CD14-positive monocyte (primary cell): ENCODE measurements at regions not wholly inside any gene's neighbourhood (a gene's known extent, or its start where the extent isn't known, plus 50 kb on each side); places are given as distances from the start of the nearest gene placed in this dataset.

Experiments used
- DNase-seq, 3 donors: peaks; one replicate each; pipeline ENCODE4 v3.0.0-alpha.2; 2011 to 2022
- H2AFZ ChIP-seq: 2 replicates; pipeline ENCODE4 v1.6.0; 2012; ENCODE audit warnings: mild to moderate bottlenecking, low read depth, low read length, inconsistent platforms; ENCODE audit not compliant: insufficient read depth, poor library complexity, severe bottlenecking
- H3K27ac ChIP-seq, 2 donors: 1 replicate in 1 of 2; 2 replicates in 1 of 2; pipeline ENCODE4 v1.5.1; 2012 to 2013; ENCODE audit warnings: low read length in 2 of 2, control low read depth in 1 of 2, inconsistent platforms in 1 of 2, low read depth in 1 of 2, mild to moderate bottlenecking in 1 of 2
- H3K27me3 ChIP-seq, 2 donors: one replicate each; pipeline versions ENCODE4 v1.6.0 to v1.6.1; 2011 to 2013; ENCODE audit warnings: low read length in 2 of 2; ENCODE audit not compliant: control insufficient read depth in 2 of 2, insufficient read depth in 2 of 2
- H3K36me3 ChIP-seq, 2 donors: replicated peaks in 1 of 2; 1 replicate in 1 of 2; 2 replicates in 1 of 2; pipeline versions ENCODE4 v1.5.1 to v1.6.1; 2012 to 2013; ENCODE audit warnings: low read length in 2 of 2, control low read depth in 1 of 2, inconsistent platforms in 1 of 2, mild to moderate bottlenecking in 1 of 2; ENCODE audit not compliant: insufficient read depth in 2 of 2, control insufficient read depth in 1 of 2
- H3K4me1 ChIP-seq, 2 donors: 1 replicate in 1 of 2; 2 replicates in 1 of 2; pipeline versions ENCODE4 v1.5.1 to v1.6.1; 2012 to 2013; ENCODE audit warnings: low read length in 2 of 2, control low read depth in 1 of 2, inconsistent platforms in 1 of 2, mild to moderate bottlenecking in 1 of 2, moderate library complexity in 1 of 2; ENCODE audit not compliant: insufficient read depth in 2 of 2, control insufficient read depth in 1 of 2
- H3K4me2 ChIP-seq: replicated peaks from 2 replicates; pipeline ENCODE3; 2012; ENCODE audit warnings: low read length, moderate library complexity, mild to moderate bottlenecking; ENCODE audit not compliant: poor library complexity, severe bottlenecking; ENCODE audit errors: extremely low read depth
- H3K4me3 ChIP-seq, 3 experiments: fragments of 200-600 bp in 1 of 3; sonication (generic) in 1 of 3; replicated peaks in 1 of 3; 1 replicate in 2 of 3; 2 replicates in 1 of 3; pipeline ENCODE4 v1.5.1; 2011 to 2013; ENCODE audit warnings: low read length in 3 of 3, mild to moderate bottlenecking in 3 of 3, control low read depth in 2 of 3, low read depth in 2 of 3, inconsistent platforms in 1 of 3, moderate library complexity in 1 of 3
- H3K79me2 ChIP-seq: 2 replicates; pipeline ENCODE4 v1.6.0; 2012; ENCODE audit warnings: mild to moderate bottlenecking, control low read depth, inconsistent platforms, low read length, moderate library complexity; ENCODE audit not compliant: insufficient read depth
- H3K9ac ChIP-seq: 2 replicates; pipeline ENCODE4 v1.6.0; 2017; ENCODE audit warnings: low read length, mild to moderate bottlenecking; ENCODE audit not compliant: insufficient read depth, poor library complexity, severe bottlenecking
- H3K9me3 ChIP-seq, 2 donors: replicated peaks in 1 of 2; 1 replicate in 1 of 2; 2 replicates in 1 of 2; pipeline versions ENCODE4 v1.5.1 to v1.6.1; 2012 to 2013; ENCODE audit warnings: low read length in 2 of 2, control low read depth in 1 of 2; ENCODE audit not compliant: control insufficient read depth in 1 of 2, insufficient read depth in 1 of 2
- H4K20me1 ChIP-seq: 2 replicates; pipeline ENCODE4 v1.6.0; 2012; ENCODE audit warnings: mild to moderate bottlenecking, low read length, control low read depth, moderate library complexity; ENCODE audit not compliant: insufficient read depth
- H3K27ac Mint-ChIP-seq, 7 donors: one replicate each; pipeline ENCODE4 v1.8.0; 2020; ENCODE audit warnings: mild to moderate bottlenecking in 7 of 7, mixed read lengths in 7 of 7, moderate library complexity in 6 of 7, inconsistent platforms in 2 of 7
- H3K27me3 Mint-ChIP-seq, 3 donors: one replicate each; pipeline ENCODE4 v1.8.0; 2021 to 2022; ENCODE audit warnings: low read depth in 3 of 3, mild to moderate bottlenecking in 3 of 3, mixed read lengths in 3 of 3, moderate library complexity in 3 of 3, inconsistent platforms in 1 of 3
- H3K36me3 Mint-ChIP-seq, 2 donors: one replicate each; pipeline ENCODE4 v1.8.0; 2020; ENCODE audit warnings: mixed read lengths in 2 of 2, inconsistent platforms in 1 of 2, mild to moderate bottlenecking in 1 of 2
- H3K4me1 Mint-ChIP-seq: one replicate; pipeline ENCODE4 v1.8.0; 2020; ENCODE audit warnings: mild to moderate bottlenecking, mixed read lengths
- H3K4me3 Mint-ChIP-seq, 2 donors: one replicate each; pipeline ENCODE4 v1.8.0; 2020; ENCODE audit warnings: mild to moderate bottlenecking in 2 of 2, mixed read lengths in 2 of 2, moderate library complexity in 1 of 2
- H3K9me3 Mint-ChIP-seq, 7 donors: one replicate each; pipeline ENCODE4 v1.8.0; 2020 to 2022; ENCODE audit warnings: mixed read lengths in 7 of 7, mild to moderate bottlenecking in 6 of 7, moderate library complexity in 6 of 7, inconsistent platforms in 2 of 7
- CTCF ChIP-seq: fragments of 200-600 bp; IDR thresholded peaks from one replicate; pipeline ENCODE4 v1.8.0; 2022; ENCODE audit warnings: antibody characterized with exemption, mild to moderate bottlenecking
- WGBS: methylation state at CpG from one replicate; pipeline ENCODE4 v1.1.5; 2013; ENCODE audit warnings: missing lambda C conversion rate; ENCODE audit not compliant: insufficient coverage; 5-methylcytosine and 5-hydroxymethylcytosine counted together
- intact Hi-C, 2 donors: fragments of 100-400 bp; cut with micrococcal nuclease; formaldehyde crosslinking; loops; one replicate each; pipeline versions ENCODE4 v1.15.0 to v1.15.1; 2023

- Histone ChIP-seq H3K27me3 (peaks cover 16 to 20% of the 10 kb centered on the region in 2 donors), H3K27ac (no peak overlapping the region), H3K4me3 (no peak overlapping the region), H3K9me3 (no peaks in the 10 kb centered on the region), H3K4me2 (no peak overlapping the region), H3K79me2 (no peaks in the 10 kb centered on the region), H3K36me3 (no peaks in the 10 kb centered on the region), H2AFZ (no peak overlapping the region), H3K4me1 (peaks cover 5 to 8% of the 10 kb centered on the region in 2 donors), H3K9ac (no peak overlapping the region), H4K20me1 (no peaks in the 10 kb centered on the region)
- Mint-ChIP-seq H3K9me3 (peaks cover 0 to 4% (median 0%) of the 10 kb centered on the region in 7 donors), H3K27me3 (peaks cover 35 to 49% (median 39%) of the 10 kb centered on the region in 3 donors), H3K4me3 (no peak overlapping the region), H3K36me3 (no peaks in the 10 kb centered on the region), H3K27ac (no peak overlapping the region), H3K4me1 (peaks cover 18% of the 10 kb centered on the region)
- TF ChIP-seq CTCF, result no peak
- intact Hi-C loops, result no loop called here
- WGBS, result 72% methylated on average over 2 of the region's 6 CpGs
- DNase-seq, result no peak
Measured at GRCh38 chr3:194075802-194076460, 60.0 kb upstream of the HES1 start.

- no peaks in the 10 kb centered on the region for H4K20me1 ChIP-seq
- no peaks in the 10 kb centered on the region for H3K36me3 Mint-ChIP-seq
- H3K9me3 Mint-ChIP-seq, result peaks cover 0 to 4% (median 0%) of the 10 kb centered on the region in 7 donors
- H3K4me3 ChIP-seq, result no peak overlapping the region
- 98% methylated on average over 6 of the region's 7 CpGs for WGBS
- H3K27ac ChIP-seq, result no peak overlapping the region
- H3K4me2 ChIP-seq, result no peak overlapping the region
- H3K36me3 ChIP-seq, result no peaks in the 10 kb centered on the region
- DNase-seq, result no peak
- H3K27me3 Mint-ChIP-seq, result peaks cover 33 to 46% (median 38%) of the 10 kb centered on the region in 3 donors
- peak overlapping the region in 1 of 2 donors; percentile 4 for H3K4me3 Mint-ChIP-seq
- H3K4me1 Mint-ChIP-seq, result peaks cover 16% of the 10 kb centered on the region
- intact Hi-C loops, result no loop called here
- H3K79me2 ChIP-seq, result no peaks in the 10 kb centered on the region
- no peak for TF ChIP-seq CTCF
- peaks cover 14 to 18% of the 10 kb centered on the region in 2 donors for H3K27me3 ChIP-seq
- H3K4me1 ChIP-seq, result peaks cover 2 to 4% of the 10 kb centered on the region in 2 donors
- H3K27ac Mint-ChIP-seq, result no peak overlapping the region
- no peak overlapping the region for H2AFZ ChIP-seq
- H3K9ac ChIP-seq, result no peak overlapping the region
- no peaks in the 10 kb centered on the region for H3K9me3 ChIP-seq
Measured at GRCh38 chr3:194076475-194076874, 59.5 kb upstream of the HES1 start.
